RPMI7951 (cell line): ENCODE measurements at regions not wholly inside any gene's neighbourhood (a gene's known extent, or its start where the extent isn't known, plus 50 kb on each side); places are given as distances from the start of the nearest gene placed in this dataset.
"Not testable (repeated sequence)": the region's sequence is repeated elsewhere in the genome, so short reads cannot be mapped to it uniquely, and the experiment has no call there.

Experiments
- DNase-seq: peaks from one replicate; pipeline ENCODE4 v3.0.0-alpha.2; 2012; ENCODE audit warnings: low read depth

DNA sequence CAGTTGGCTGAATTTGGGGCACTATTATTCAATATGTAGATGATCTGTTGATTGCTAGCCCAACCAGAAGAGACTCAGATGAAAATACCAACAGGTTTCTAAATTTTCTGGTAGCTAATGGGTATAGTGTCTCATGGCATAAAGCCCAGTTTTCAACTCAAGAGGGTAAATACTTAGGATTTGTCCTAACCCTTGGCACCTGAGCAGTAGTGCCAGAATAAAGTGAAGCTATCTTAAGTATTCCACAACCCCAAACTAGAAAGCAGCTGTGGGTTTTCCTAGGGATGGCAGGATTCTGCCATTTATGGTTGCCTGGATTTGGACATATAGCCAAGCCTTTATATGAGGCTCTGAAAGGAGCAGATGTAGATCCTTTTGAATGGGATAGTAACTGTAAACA, 119.0 kb downstream of the AGTR2 start:
- DNase-seq: no peak

DNA sequence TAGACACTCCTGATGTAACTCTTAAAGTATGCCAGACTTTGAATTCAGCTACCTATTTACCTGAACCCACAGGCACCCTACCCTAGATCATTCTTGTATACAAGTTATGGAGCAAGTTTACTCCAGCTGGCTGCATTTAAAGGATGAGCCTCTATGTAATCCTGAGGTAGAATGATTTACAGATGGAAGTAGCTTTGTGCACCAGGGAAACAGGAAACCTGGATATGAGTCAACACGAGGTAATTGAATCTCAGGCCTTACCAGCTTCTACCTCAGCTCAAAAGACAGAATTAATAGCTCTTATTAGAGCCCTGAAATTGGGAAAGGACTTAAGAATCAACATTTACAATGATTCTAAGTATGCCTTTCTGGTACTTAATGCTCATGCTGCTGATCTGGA, 119.8 kb downstream of the AGTR2 start:
- no peak for DNase-seq

DNA sequence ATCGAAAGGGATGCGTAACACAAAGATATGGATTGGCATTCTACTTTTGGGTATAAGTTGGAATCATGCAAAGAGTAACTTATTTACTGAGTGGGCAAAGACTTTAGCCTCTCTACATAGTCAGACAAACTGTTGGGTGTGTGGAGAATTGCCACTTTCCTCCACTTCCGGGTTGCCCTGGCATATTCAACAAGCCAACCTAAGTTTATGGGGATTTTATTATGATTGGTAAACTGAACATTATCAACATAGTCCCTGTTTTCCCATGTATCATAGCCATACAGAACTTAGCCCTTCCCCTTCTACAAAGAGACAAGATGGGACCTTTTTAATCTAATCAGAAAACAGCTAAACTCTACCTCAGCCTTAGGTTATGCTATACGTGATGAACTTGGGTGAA, 121.6 kb downstream of the AGTR2 start:
- no peak for DNase-seq

- no peak for DNase-seq
Observed at GRCh38 chrX:116298956-116299355, 128.4 kb downstream of the AGTR2 start.

- DNase-seq: no peak
Observed at GRCh38 chrX:116306218-116306617, 130.2 kb upstream of the SLC6A14 start.

- DNase-seq: peak; percentile 78
Observed at GRCh38 chrX:116317409-116317808, 119.0 kb upstream of the SLC6A14 start.

DNA sequence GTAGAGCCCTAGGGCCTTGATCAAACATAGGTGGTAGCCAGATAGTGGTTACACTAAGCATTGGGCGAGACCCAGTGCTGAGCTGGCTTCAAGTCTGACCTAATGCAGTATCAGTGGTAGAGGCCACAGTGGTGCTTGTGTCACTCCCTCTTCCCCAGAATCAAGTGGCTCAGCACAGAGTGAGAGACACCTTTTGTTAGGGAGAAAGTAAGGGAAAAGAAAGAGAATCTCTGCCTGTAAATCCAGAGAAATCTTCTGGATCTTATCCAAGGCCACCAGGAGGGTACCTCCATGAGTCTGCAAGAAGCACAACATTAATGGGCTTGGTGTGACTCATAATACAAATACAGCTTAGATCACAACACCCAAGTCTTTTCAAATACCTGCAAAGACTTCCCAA, 117.7 kb upstream of the SLC6A14 start:
- no peak for DNase-seq

DNA sequence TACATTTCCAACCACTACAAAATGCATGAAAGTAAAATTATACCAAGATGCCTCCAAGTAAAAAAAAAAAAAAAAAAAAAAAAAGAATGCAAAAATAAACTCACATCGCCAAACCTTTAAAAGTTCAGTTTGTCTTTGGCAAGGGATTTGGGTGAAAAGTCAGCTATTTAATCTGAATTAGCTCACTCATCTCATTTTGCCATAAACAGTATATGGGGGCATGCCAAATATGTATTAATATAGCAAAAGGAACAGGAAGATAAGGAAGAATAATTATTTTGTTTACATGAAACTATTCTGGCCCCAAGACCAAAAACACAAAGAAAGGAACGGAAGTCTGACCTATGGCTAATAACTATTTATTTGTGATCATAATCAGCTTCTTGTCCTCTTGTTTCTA, 114.7 kb upstream of the SLC6A14 start:
- DNase-seq: no peak

DNA sequence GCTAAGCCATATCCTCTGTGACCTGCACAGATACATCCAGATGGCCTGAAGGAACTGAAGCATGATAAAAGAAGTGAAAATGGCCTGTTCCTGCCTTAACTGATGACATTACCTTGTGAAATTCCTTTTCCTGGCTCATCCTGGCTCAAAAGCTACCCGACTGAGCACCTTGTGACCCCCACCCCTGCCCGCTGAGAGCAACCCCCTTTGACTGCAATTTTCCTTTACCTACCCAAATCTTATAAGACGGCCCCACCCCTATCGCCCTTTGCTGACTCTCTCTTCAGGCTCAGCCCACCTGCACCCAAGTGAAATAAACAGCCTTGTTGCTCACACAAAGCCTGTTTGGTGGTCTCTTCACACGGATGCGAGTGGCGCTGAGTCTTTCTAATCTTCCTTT, 104.4 kb upstream of the SLC6A14 start:
- DNase-seq: not testable (repeated sequence)

DNA sequence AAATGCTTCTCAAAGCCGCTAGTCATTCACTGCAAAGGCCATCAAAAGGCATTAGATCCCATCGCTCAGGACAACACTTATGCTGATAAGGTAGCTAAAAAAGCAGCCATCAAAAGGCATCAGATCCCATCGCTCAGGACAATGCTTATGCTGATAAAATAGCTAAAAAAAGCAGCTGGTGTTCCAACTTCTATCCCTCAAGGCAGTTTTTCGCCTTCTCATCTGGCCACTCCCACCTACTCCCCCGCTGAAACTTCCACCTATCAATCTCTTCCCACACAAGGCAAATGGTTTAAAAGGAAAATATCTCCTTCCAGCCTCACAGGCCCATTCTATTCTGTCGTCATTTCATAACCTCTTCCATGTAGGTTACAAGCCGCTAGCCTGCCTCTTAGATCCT, 101.6 kb upstream of the SLC6A14 start:
- not testable (repeated sequence) for DNase-seq

DNA sequence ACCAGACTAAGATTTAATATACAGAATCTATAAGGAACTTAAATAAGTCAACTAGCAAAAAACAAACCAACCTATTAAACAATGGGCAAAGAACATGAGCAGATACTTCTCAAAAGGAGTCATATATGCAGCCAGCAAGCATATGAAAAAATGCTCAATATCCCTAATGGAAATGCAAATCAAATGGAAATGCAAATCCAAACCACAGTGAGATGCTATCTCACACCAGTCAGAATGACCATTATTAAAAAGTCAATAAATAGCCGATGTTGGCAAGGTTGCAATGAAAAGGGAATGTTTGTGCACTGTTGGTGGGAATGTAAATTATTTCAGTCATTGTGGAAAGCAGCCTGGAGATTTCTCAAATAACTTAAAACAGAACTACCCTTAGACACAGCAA, 97.0 kb upstream of the SLC6A14 start:
- no peak for DNase-seq

GRCh38 chrX:116342903-116343302, 93.5 kb upstream of the SLC6A14 start:
- no peak for DNase-seq

DNA sequence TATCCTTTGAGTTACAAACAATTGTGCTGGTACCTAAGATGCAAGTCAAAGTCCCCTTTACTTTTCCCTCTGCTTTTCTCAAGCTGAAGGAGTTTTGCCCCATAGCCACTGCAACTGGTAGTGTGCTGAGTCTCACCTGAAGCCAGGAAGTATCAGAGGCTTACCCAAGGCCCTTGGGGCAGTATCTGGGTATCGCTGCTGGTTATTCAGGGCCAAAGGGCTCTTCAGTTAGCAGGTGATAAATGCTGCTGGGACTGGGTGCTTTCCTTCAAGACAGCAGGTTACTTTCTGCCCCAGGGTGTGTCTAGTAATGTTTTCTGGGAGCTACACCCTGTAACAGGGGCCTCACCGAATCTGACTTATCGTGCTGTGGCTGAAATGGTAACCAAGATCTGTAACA, 90.4 kb upstream of the SLC6A14 start:
- DNase-seq: no peak

- no peak for DNase-seq
Observed at GRCh38 chrX:116357329-116357728, 79.1 kb upstream of the SLC6A14 start.

DNA sequence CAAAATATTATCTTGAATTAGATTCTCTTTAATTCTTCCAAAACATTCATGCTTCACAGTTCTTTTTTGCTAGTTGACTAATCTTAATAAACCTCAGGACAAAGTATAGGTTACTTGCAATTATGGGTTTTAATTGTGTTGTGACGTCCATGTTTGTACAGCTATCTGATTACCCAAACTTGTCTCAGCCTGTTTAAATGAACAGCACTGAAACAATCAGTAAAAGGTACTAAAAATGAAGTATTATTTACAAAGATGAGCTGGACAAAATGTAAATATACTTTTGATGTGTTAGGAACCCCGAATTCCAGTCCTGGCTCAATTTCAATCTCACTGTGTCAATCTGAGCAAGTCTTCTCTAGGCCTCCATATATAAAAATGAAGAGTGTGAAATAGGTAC, 57.4 kb upstream of the SLC6A14 start:
- DNase-seq: no peak

DNA sequence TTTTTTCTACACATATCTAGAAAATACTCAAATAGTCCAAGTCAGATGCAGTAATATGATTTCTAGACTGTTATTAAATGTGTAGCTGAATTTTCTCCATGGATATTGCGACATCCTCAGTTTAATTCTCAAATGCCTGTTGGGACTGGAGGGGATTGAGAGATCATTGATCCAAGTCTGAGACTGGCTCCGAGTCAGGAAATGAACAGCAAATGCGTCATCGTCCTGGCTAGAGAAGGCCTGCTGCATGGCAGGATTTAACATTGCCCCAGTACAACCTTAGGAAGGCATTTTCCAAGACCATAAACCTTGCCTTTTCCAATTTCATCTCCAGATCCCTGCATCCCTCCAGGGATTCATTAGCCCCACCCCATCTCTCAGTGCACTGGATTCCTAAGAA, 56.6 kb upstream of the SLC6A14 start:
- peak; percentile 14 for DNase-seq

DNA sequence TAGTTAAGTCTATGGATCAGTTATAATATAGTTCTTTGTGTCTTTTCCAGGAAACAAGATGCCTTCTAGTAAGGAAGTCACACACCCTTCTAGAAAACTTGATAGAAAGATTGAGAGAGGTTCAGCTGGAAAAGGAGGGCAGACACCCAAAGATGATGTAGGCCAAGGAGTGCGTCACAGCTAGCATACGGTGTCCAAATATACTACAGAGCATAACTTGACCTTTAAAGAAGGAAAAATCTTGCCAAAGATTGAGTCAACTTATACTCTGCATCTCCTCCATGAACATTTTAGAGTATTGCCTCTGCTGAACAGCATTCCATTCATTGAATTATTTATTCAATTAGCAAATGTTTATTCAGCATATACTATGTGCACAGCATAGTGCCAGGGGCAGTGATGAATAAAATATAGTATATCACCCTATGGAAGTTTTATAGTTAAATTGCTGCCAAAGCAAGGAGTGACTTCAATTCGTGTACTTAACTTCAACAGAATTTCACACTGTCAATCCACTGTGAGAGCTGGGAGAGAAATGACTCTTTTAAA, 51.9 kb upstream of the SLC6A14 start:
- DNase-seq: no peak
